ENCODE measurements at regions not wholly inside any gene's neighbourhood (a gene's known extent, or its start where the extent isn't known, plus 50 kb on each side); places are given as distances from the start of the nearest gene placed in this dataset.

DNA sequence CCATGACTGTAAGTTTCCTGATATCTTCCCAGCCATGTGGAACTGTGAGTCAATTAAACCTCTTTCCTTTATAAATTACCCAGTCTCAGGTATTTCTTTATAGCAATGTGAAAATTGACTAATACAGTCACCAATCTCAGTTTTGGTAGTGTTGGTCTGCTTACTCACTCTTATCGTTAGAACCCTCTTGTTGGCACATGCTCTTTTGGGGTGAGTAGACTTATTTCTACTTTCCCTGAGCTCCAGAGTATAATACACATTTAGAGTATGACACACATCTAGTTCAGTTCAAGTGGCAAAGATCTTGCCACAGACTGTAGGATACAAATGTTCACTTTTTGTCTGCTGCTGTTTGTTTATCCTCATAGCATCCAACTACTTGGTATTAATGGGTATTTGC is 347.5 kb upstream of the CELF4 start:
- H3K27ac ChIP-seq (ENCODE audit: low read depth) = no peak overlapping the region
- H3F3A ChIP-seq (replicated peaks; ENCODE audit: low read depth) = no peaks in the 10 kb centered on the region
- H3K4me1 ChIP-seq (ENCODE audit: insufficient read depth) = no peaks in the 10 kb centered on the region
- no peak for DNase-seq (ENCODE audit: low spot score)
- TF ChIP-seq, protein P1, sequence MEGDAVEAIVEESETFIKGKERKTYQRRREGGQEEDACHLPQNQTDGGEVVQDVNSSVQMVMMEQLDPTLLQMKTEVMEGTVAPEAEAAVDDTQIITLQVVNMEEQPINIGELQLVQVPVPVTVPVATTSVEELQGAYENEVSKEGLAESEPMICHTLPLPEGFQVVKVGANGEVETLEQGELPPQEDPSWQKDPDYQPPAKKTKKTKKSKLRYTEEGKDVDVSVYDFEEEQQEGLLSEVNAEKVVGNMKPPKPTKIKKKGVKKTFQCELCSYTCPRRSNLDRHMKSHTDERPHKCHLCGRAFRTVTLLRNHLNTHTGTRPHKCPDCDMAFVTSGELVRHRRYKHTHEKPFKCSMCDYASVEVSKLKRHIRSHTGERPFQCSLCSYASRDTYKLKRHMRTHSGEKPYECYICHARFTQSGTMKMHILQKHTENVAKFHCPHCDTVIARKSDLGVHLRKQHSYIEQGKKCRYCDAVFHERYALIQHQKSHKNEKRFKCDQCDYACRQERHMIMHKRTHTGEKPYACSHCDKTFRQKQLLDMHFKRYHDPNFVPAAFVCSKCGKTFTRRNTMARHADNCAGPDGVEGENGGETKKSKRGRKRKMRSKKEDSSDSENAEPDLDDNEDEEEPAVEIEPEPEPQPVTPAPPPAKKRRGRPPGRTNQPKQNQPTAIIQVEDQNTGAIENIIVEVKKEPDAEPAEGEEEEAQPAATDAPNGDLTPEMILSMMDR (conservative IDR thresholded peaks at IDR 0.05; ENCODE audit: low read depth in 2 of 2) = no peak
- TF ChIP-seq JUNB (IDR thresholded peaks at IDR 0.05; ENCODE audit: unreplicated experiment) = no peak
- no peak for ATAC-seq
- no peak overlapping the region for H3K4me2 ChIP-seq
- Mint-ChIP-seq H3K4me3 (no peak overlapping the region), H3K9me3 (no peaks in the 10 kb centered on the region), H3K36me3 (ENCODE audit: low read depth) (no peaks in the 10 kb centered on the region), H3K27ac (no peak overlapping the region), H3K4me1 (no peaks in the 10 kb centered on the region), H3K27me3 (ENCODE audit: insufficient read depth, low read depth, poor library complexity) (no peaks in the 10 kb centered on the region)
- no peaks in the 10 kb centered on the region for H3K36me3 ChIP-seq (ENCODE audit: insufficient read depth)
- no peak overlapping the region for H3K4me3 ChIP-seq
- no peaks in the 10 kb centered on the region for H3K27me3 ChIP-seq (ENCODE audit: insufficient read depth)
- H3K79me2 ChIP-seq (replicated peaks; ENCODE audit: insufficient read depth) = no peaks in the 10 kb centered on the region
- H2AFZ ChIP-seq = no peak overlapping the region
- H3K9me2 ChIP-seq (ENCODE audit: insufficient read depth) = no peaks in the 10 kb centered on the region
- H4K20me1 ChIP-seq (replicated peaks; ENCODE audit: insufficient read depth) = no peaks in the 10 kb centered on the region

DNA sequence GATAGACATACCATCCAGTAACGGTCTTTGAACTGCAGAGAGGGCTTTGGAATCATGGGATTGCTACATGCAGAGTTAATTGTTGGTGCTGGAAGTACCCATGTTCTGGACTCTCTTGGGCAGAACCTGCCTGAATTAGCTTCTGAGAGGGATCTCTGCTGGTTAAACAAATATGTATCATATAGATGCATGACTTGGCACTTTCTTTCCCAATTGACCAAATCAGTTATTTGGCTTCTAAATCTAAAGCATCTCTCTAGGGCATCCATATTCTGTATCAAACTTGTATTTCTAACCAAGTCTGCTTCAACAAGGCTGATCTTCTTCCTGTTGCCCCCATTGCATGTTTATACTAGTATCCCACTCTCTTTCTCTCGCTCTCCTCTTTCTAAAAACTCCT is 336.7 kb upstream of the CELF4 start:
- no peak overlapping the region for H2AFZ ChIP-seq
- H3K36me3 ChIP-seq (ENCODE audit: insufficient read depth) = no peaks in the 10 kb centered on the region
- DNase-seq (ENCODE audit: low spot score) = no peak
- no peaks in the 10 kb centered on the region for H4K20me1 ChIP-seq (replicated peaks; ENCODE audit: insufficient read depth)
- no peaks in the 10 kb centered on the region for H3K79me2 ChIP-seq (replicated peaks; ENCODE audit: insufficient read depth)
- no peaks in the 10 kb centered on the region for H3K36me3 Mint-ChIP-seq (ENCODE audit: low read depth)
- H3K4me3 Mint-ChIP-seq = no peak overlapping the region
- H3F3A ChIP-seq (replicated peaks; ENCODE audit: low read depth) = no peaks in the 10 kb centered on the region
- ATAC-seq = no peak
- H3K27ac ChIP-seq (ENCODE audit: low read depth) = no peak overlapping the region
- H3K27ac Mint-ChIP-seq = no peak overlapping the region
- no peaks in the 10 kb centered on the region for H3K9me3 Mint-ChIP-seq
- H3K4me1 Mint-ChIP-seq = peaks cover 5% of the 10 kb centered on the region; the same call in 2 of the 3 replicates
- H3K9me2 ChIP-seq (ENCODE audit: insufficient read depth) = no peaks in the 10 kb centered on the region
- H3K4me1 ChIP-seq (ENCODE audit: insufficient read depth) = no peaks in the 10 kb centered on the region; the same call in 1 of the 2 replicates
- no peaks in the 10 kb centered on the region for H3K27me3 Mint-ChIP-seq (ENCODE audit: insufficient read depth, low read depth, poor library complexity)
- no peak overlapping the region for H3K4me2 ChIP-seq
- no peaks in the 10 kb centered on the region for H3K27me3 ChIP-seq (ENCODE audit: insufficient read depth)
- no peak overlapping the region for H3K4me3 ChIP-seq
- TF ChIP-seq JUNB (IDR thresholded peaks at IDR 0.05; ENCODE audit: unreplicated experiment) (no peak), ZNF331 (CRISPR knock-in tag; IDR thresholded peaks at IDR 0.05; ENCODE audit: low read depth) (no peak), EZH2phosphoT487 (IDR thresholded peaks at IDR 0.05; ENCODE audit: unreplicated experiment) (no peak), ZNF114 (CRISPR knock-in tag; IDR thresholded peaks at IDR 0.05) (no peak), NANOG (IDR thresholded peaks at IDR 0.05; ENCODE audit: borderline replicate concordance) (no peak), POLR2AphosphoS5 (IDR thresholded peaks at IDR 0.05; ENCODE audit: low read depth) (no peak), CREB1 (CRISPR knock-in tag; IDR thresholded peaks at IDR 0.05; ENCODE audit: low read depth) (no peak), STAT1 (IDR thresholded peaks at IDR 0.05; ENCODE audit: unreplicated experiment) (no peak), ZNF462 (CRISPR knock-in tag; IDR thresholded peaks at IDR 0.05) (no peak)
- TF ChIP-seq, protein P2, sequence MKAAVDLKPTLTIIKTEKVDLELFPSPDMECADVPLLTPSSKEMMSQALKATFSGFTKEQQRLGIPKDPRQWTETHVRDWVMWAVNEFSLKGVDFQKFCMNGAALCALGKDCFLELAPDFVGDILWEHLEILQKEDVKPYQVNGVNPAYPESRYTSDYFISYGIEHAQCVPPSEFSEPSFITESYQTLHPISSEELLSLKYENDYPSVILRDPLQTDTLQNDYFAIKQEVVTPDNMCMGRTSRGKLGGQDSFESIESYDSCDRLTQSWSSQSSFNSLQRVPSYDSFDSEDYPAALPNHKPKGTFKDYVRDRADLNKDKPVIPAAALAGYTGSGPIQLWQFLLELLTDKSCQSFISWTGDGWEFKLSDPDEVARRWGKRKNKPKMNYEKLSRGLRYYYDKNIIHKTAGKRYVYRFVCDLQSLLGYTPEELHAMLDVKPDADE (IDR thresholded peaks at IDR 0.05) = no peak
- TF ChIP-seq, protein P1 (conservative IDR thresholded peaks at IDR 0.05; ENCODE audit: low read depth in 2 of 2) = no peak

Data from GM23338 (cell line).